Gastrocnemius medialis (tissue), 4 donors: ENCODE measurements at regions not wholly inside any gene's neighbourhood (a gene's known extent, or its start where the extent isn't known, plus 50 kb on each side); places are given as distances from the start of the nearest gene placed in this dataset.
"Not testable (repeated sequence)": the region's sequence is repeated elsewhere in the genome, so short reads cannot be mapped to it uniquely, and the experiment has no call there.

Experiments used
- ATAC-seq, 2 donors: fragments of 150-250 bp; one replicate each; pipeline ENCODE4 v1.9.1; 2016
- DNase-seq, 2 donors: peaks; one replicate each; pipeline ENCODE4 v3.0.0-alpha.2; 2019
- H3K27ac ChIP-seq, 4 donors: fragments of 200-600 bp; sonication (generic); 1 replicate in 1 of 4; 2 replicates in 3 of 4; pipeline ENCODE4 v1.5.1; 2016 to 2018; ENCODE audit warnings: mild to moderate bottlenecking in 2 of 4, moderate library complexity in 1 of 4
- H3K27me3 ChIP-seq, 3 donors: fragments of 200-600 bp; sonication (generic) in 2 of 3; 1 replicate in 1 of 3; 2 replicates in 2 of 3; pipeline versions ENCODE4 v1.5.1 to v1.6.0; 2016 to 2019; ENCODE audit warnings: mild to moderate bottlenecking in 1 of 3, moderate library complexity in 1 of 3
- H3K36me3 ChIP-seq, 2 donors: fragments of 200-600 bp; sonication (generic) in 1 of 2; one replicate each; pipeline ENCODE4 v1.5.1; 2017 to 2018
- H3K4me1 ChIP-seq, 2 donors: fragments of 200-600 bp; sonication (generic) in 1 of 2; one replicate each; pipeline ENCODE4 v1.5.1; 2016 to 2017; ENCODE audit warnings: mild to moderate bottlenecking in 2 of 2
- H3K4me3 ChIP-seq, 4 donors: fragments of 200-600 bp; sonication (generic) in 3 of 4; 1 replicate in 1 of 4; 2 replicates in 3 of 4; pipeline ENCODE4 v1.5.1; 2016 to 2019; ENCODE audit warnings: mild to moderate bottlenecking in 2 of 4
- H3K9me3 ChIP-seq, 3 donors: fragments of 200-600 bp; sonication (generic) in 2 of 3; 1 replicate in 1 of 3; 2 replicates in 2 of 3; pipeline ENCODE4 v1.5.1; 2016 to 2019
- POLR2A ChIP-seq, 2 donors: fragments of 450-650 bp; IDR thresholded peaks; one replicate each; pipeline ENCODE4 v1.6.1; 2017; ENCODE audit warnings: antibody characterized with exemption in 2 of 2, mild to moderate bottlenecking in 2 of 2, moderate library complexity in 2 of 2
- in situ Hi-C, 4 donors: fragments of 200-750 bp; cut with MboI; loops; one replicate each; pipeline versions ENCODE4 v1.15.0 to v1.8.0; 2017; ENCODE audit warnings: low sequenced_read_pairs in 4 of 4
- intact Hi-C: fragments of 100-400 bp; cut with DNase I; formaldehyde crosslinking; loops from one replicate; pipeline ENCODE4 v1.15.1; 2023; ENCODE audit warnings: low total_unique reads
- TF ChIP-seq, protein P1 (sequence below), 5 experiments: fragments of 450-650 bp in 3 of 5; fragments of 200-600 bp in 2 of 5; sonication (generic) in 2 of 5; IDR thresholded peaks in 4 of 5; conservative IDR thresholded peaks in 1 of 5; 1 replicate in 4 of 5; 2 replicates in 1 of 5; pipeline ENCODE4 v1.5.1; 2016 to 2019; ENCODE audit warnings: antibody characterized with exemption in 5 of 5, mild to moderate bottlenecking in 3 of 5, moderate library complexity in 3 of 5

GRCh38 chr20:40019510-40019909 lies 669.5 kb downstream of the MAFB start:
- TF ChIP-seq, protein P1, sequence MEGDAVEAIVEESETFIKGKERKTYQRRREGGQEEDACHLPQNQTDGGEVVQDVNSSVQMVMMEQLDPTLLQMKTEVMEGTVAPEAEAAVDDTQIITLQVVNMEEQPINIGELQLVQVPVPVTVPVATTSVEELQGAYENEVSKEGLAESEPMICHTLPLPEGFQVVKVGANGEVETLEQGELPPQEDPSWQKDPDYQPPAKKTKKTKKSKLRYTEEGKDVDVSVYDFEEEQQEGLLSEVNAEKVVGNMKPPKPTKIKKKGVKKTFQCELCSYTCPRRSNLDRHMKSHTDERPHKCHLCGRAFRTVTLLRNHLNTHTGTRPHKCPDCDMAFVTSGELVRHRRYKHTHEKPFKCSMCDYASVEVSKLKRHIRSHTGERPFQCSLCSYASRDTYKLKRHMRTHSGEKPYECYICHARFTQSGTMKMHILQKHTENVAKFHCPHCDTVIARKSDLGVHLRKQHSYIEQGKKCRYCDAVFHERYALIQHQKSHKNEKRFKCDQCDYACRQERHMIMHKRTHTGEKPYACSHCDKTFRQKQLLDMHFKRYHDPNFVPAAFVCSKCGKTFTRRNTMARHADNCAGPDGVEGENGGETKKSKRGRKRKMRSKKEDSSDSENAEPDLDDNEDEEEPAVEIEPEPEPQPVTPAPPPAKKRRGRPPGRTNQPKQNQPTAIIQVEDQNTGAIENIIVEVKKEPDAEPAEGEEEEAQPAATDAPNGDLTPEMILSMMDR (IDR thresholded peaks at IDR 0.05 in 4 of 5, conservative IDR thresholded peaks at IDR 0.05 in 1 of 5), result no peak
- no peak for TF ChIP-seq POLR2A (IDR thresholded peaks at IDR 0.05)
- intact Hi-C loops, result no loop called here
- no peak for ATAC-seq

GRCh38 chr20:40017765-40018164 lies 671.3 kb downstream of the MAFB start:
- DNase-seq (no peak), ATAC-seq (no peak)
- intact Hi-C loops (no loop called here), in situ Hi-C loops (no loop called here)
- H3K4me1 ChIP-seq, result no peaks in the 10 kb centered on the region
- H3K27ac ChIP-seq, result no peak overlapping the region
- H3K27me3 ChIP-seq, result no peaks in the 10 kb centered on the region
- no peaks in the 10 kb centered on the region for H3K36me3 ChIP-seq
- H3K9me3 ChIP-seq, result peaks cover 0 to 4% (median 0%) of the 10 kb centered on the region in 3 donors
- TF ChIP-seq POLR2A (IDR thresholded peaks at IDR 0.05), result no peak
- TF ChIP-seq, protein P1 (IDR thresholded peaks at IDR 0.05 in 4 of 5, conservative IDR thresholded peaks at IDR 0.05 in 1 of 5), result no peak
- H3K4me3 ChIP-seq, result no peak overlapping the region

More at GRCh38 chr20:40019510-40019909, 669.5 kb downstream of the MAFB start:
- H3K4me1 ChIP-seq, result no peaks in the 10 kb centered on the region
- H3K36me3 ChIP-seq, result no peaks in the 10 kb centered on the region
- no peak for DNase-seq
- peaks cover 0 to 4% (median 0%) of the 10 kb centered on the region in 3 donors for H3K9me3 ChIP-seq
- in situ Hi-C loops, result no loop called here
- no peak overlapping the region for H3K27ac ChIP-seq
- no peaks in the 10 kb centered on the region for H3K27me3 ChIP-seq
- no peak overlapping the region for H3K4me3 ChIP-seq

GRCh38 chr20:40016890-40017289 lies 672.1 kb downstream of the MAFB start:
- H3K4me3 ChIP-seq, result no peak overlapping the region
- no peak overlapping the region for H3K27ac ChIP-seq
- DNase-seq (no peak), ATAC-seq (no peak)
- intact Hi-C loops (no loop called here), in situ Hi-C loops (no loop called here)
- H3K36me3 ChIP-seq, result no peaks in the 10 kb centered on the region
- H3K9me3 ChIP-seq, result peaks cover 0 to 4% (median 0%) of the 10 kb centered on the region in 3 donors
- H3K4me1 ChIP-seq, result no peaks in the 10 kb centered on the region
- TF ChIP-seq, protein P1 (IDR thresholded peaks at IDR 0.05 in 4 of 5, conservative IDR thresholded peaks at IDR 0.05 in 1 of 5), result no peak
- no peak for TF ChIP-seq POLR2A (IDR thresholded peaks at IDR 0.05)
- H3K27me3 ChIP-seq, result no peaks in the 10 kb centered on the region

GRCh38 chr20:40016392-40016791 lies 672.6 kb downstream of the MAFB start:
- in situ Hi-C loops, result no loop called here

GRCh38 chr20:40012026-40012425 lies 677.0 kb downstream of the MAFB start:
- H3K4me3 ChIP-seq, in situ Hi-C loops, DNase-seq, H3K36me3 ChIP-seq, H3K9me3 ChIP-seq, intact Hi-C loops, H3K27me3 ChIP-seq, H3K27ac ChIP-seq, ATAC-seq, H3K4me1 ChIP-seq: not testable (repeated sequence)

More at GRCh38 chr20:40016392-40016791, 672.6 kb downstream of the MAFB start:
- no peak for DNase-seq
- H3K9me3 ChIP-seq, result peaks cover 0 to 4% (median 0%) of the 10 kb centered on the region in 3 donors
- H3K36me3 ChIP-seq, result no peaks in the 10 kb centered on the region
- TF ChIP-seq, protein P1 (IDR thresholded peaks at IDR 0.05 in 4 of 5, conservative IDR thresholded peaks at IDR 0.05 in 1 of 5), result no peak
- no peak for TF ChIP-seq POLR2A (IDR thresholded peaks at IDR 0.05)
- no peak for ATAC-seq
- no peak overlapping the region for H3K27ac ChIP-seq
- H3K27me3 ChIP-seq, result no peaks in the 10 kb centered on the region
- intact Hi-C loops, result no loop called here
- H3K4me3 ChIP-seq, result no peak overlapping the region
- H3K4me1 ChIP-seq, result no peaks in the 10 kb centered on the region
